Testis (tissue), 2 donors: ENCODE measurements at regions not wholly inside any gene's neighbourhood (a gene's known extent, or its start where the extent isn't known, plus 50 kb on each side); places are given as distances from the start of the nearest gene placed in this dataset.
"Not testable (repeated sequence)": the region's sequence is repeated elsewhere in the genome, so short reads cannot be mapped to it uniquely, and the experiment has no call there.

Experiments used
- DNase-seq: peaks from one replicate; pipeline ENCODE4 v3.0.0-alpha.2; 2019
- H3K27ac ChIP-seq, 2 donors: fragments of 200-600 bp; sonication (generic); one replicate each; pipeline ENCODE4 v1.5.1; 2019
- H3K27me3 ChIP-seq: fragments of 200-600 bp; sonication (generic); one replicate; pipeline ENCODE4 v1.5.1; 2019
- H3K36me3 ChIP-seq: fragments of 200-600 bp; sonication (generic); one replicate; pipeline ENCODE4 v1.5.1; 2017; ENCODE audit warnings: low read depth; ENCODE audit errors: missing control alignments
- H3K4me1 ChIP-seq: fragments of 200-600 bp; sonication (generic); one replicate; pipeline ENCODE4 v1.5.1; 2019
- H3K4me3 ChIP-seq, 2 donors: fragments of 200-600 bp; sonication (generic); one replicate each; pipeline ENCODE4 v1.5.1; 2017 to 2019
- H3K9me3 ChIP-seq: fragments of 200-600 bp; sonication (generic); one replicate; pipeline ENCODE4 v1.5.1; 2017
- POLR2A ChIP-seq: fragments of 450-650 bp; IDR thresholded peaks from one replicate; pipeline ENCODE4 v1.6.1; 2017; ENCODE audit warnings: antibody characterized with exemption, mild to moderate bottlenecking, moderate library complexity
- WGBS, 2 donors: methylation state at CpG; one replicate each; pipeline ENCODE4 v1.1.5; 2018; 5-methylcytosine and 5-hydroxymethylcytosine counted together
- intact Hi-C: fragments of 100-400 bp; cut with DNase I; formaldehyde crosslinking; loops from one replicate; pipeline ENCODE4 v1.15.1; 2023; ENCODE audit warnings: low total_unique reads
- TF ChIP-seq, protein P1 (sequence below), 3 experiments: fragments of 450-650 bp in 2 of 3; fragments of 200-600 bp in 1 of 3; sonication (generic) in 1 of 3; IDR thresholded peaks; one replicate each; pipeline ENCODE4 v1.5.1; 2016 to 2019; ENCODE audit warnings: antibody characterized with exemption in 3 of 3, mild to moderate bottlenecking in 2 of 3, moderate library complexity in 1 of 3

DNA sequence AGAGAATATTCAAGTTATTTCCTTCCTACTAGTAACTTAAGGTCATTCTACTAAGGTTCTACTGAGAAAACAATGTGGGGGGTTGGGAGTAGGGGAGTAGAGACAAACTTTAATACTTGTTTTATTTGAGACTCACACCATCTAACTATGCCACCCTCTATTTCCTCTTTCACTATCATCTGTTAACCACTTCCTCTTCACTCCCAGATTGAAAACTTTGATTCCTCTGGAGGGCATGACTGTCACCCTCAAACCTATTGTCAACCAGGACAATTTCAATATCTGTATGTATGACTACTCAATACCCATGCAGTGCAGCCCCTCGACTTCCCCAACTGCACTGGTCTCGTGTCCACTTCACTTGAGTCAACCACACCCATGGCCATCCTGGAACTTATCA is 165.6 kb upstream of the POGK start:
- no peaks in the 10 kb centered on the region for H3K9me3 ChIP-seq
- H3K4me1 ChIP-seq = no peaks in the 10 kb centered on the region
- TF ChIP-seq, protein P1, sequence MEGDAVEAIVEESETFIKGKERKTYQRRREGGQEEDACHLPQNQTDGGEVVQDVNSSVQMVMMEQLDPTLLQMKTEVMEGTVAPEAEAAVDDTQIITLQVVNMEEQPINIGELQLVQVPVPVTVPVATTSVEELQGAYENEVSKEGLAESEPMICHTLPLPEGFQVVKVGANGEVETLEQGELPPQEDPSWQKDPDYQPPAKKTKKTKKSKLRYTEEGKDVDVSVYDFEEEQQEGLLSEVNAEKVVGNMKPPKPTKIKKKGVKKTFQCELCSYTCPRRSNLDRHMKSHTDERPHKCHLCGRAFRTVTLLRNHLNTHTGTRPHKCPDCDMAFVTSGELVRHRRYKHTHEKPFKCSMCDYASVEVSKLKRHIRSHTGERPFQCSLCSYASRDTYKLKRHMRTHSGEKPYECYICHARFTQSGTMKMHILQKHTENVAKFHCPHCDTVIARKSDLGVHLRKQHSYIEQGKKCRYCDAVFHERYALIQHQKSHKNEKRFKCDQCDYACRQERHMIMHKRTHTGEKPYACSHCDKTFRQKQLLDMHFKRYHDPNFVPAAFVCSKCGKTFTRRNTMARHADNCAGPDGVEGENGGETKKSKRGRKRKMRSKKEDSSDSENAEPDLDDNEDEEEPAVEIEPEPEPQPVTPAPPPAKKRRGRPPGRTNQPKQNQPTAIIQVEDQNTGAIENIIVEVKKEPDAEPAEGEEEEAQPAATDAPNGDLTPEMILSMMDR (IDR thresholded peaks at IDR 0.05) = no peak
- TF ChIP-seq POLR2A = no peak
- no peaks in the 10 kb centered on the region for H3K27me3 ChIP-seq
- H3K27ac ChIP-seq = no peak overlapping the region
- H3K36me3 ChIP-seq = no peaks in the 10 kb centered on the region
- intact Hi-C loops = no loop called here
- no peak overlapping the region for H3K4me3 ChIP-seq
- 56 to 92% methylated on average over 2 of the region's 2 CpGs for WGBS, 2 donors
- DNase-seq = no peak

DNA sequence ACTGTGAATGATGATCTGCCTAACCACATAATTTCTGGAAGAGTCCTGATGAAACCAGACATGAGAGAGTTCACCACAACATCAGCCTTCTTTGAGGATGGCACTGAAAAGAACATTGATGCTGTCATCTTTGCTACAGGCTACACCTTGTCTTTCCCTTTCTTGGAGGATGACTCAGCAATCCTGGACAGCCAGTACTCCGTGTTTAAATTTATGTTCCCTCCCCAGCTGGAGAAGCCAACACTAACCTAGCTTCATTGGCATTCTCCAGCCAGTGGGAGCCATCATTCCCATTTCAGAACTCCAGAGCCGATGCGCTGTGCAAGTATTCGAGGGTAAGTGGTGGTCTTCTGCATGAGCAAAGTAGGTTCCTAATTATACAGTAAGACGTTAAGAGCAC is 164.1 kb upstream of the POGK start:
- Histone ChIP-seq H3K9me3 (no peaks in the 10 kb centered on the region), H3K4me3 (no peak overlapping the region), H3K27ac (no peak overlapping the region), H3K36me3 (no peaks in the 10 kb centered on the region), H3K27me3 (no peaks in the 10 kb centered on the region), H3K4me1 (no peaks in the 10 kb centered on the region)
- 75 to 80% methylated on average over 5 of the region's 5 CpGs for WGBS, 2 donors
- TF ChIP-seq, protein P1 (IDR thresholded peaks at IDR 0.05) = no peak
- no peak for TF ChIP-seq POLR2A
- intact Hi-C loops = no loop called here
- DNase-seq = no peak

DNA sequence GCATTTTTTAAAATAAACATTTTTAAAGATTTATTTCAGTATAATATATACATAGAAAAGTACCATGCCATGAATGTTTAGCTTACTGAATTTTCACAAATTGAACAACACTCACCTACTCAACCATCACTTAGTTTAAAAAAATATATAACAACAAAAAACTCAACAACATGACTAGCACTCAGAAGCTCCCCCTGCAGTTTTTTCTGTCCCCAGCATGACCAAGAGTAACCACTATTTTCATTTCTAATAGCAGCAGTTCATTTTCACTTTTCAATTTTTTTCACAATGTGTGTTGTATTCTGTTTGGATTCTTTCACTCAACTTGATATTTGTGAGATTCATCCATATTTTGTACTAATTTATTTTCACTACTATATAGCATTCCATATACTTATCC is 162.3 kb upstream of the POGK start:
- Histone ChIP-seq H3K4me3 (no peak overlapping the region), H3K9me3 (no peaks in the 10 kb centered on the region), H3K27ac (no peak overlapping the region), H3K27me3 (no peaks in the 10 kb centered on the region), H3K36me3 (no peaks in the 10 kb centered on the region), H3K4me1 (no peaks in the 10 kb centered on the region)
- TF ChIP-seq POLR2A = no peak
- TF ChIP-seq, protein P1 (IDR thresholded peaks at IDR 0.05) = no peak
- intact Hi-C loops = no loop called here
- no peak for DNase-seq

DNA sequence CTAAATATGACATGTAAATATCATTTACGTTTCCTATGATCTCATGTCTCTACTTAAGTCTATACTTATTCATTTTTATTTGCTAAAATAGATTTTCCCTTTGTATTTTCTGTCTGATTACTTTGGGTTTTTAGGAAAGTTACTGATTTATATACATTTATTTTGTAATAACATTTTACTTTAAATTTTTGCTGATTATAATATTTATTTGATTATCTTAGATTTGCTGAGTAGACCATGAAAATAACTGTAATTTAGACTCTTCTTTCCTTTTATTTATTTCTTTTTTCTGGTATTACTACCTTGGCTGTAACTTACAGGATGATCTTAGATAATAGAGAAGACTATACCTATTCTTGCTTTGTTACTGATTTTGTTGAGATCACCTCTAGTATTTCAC is 159.9 kb upstream of the POGK start:
- H3K4me1 ChIP-seq = no peaks in the 10 kb centered on the region
- WGBS, 2 donors = 90% methylated on average over 1 of the region's 1 CpG
- DNase-seq = no peak
- no peaks in the 10 kb centered on the region for H3K27me3 ChIP-seq
- TF ChIP-seq POLR2A = no peak
- TF ChIP-seq, protein P1 (IDR thresholded peaks at IDR 0.05) = no peak
- H3K36me3 ChIP-seq = no peaks in the 10 kb centered on the region
- intact Hi-C loops = no loop called here
- H3K4me3 ChIP-seq = no peak overlapping the region
- H3K27ac ChIP-seq = no peak overlapping the region
- no peaks in the 10 kb centered on the region for H3K9me3 ChIP-seq

GRCh38 chr1:166682588-166682987 is 156.7 kb upstream of the POGK start:
- Histone ChIP-seq H3K9me3 (no peaks in the 10 kb centered on the region), H3K27me3 (no peaks in the 10 kb centered on the region), H3K36me3 (no peaks in the 10 kb centered on the region), H3K4me3 (no peak overlapping the region), H3K4me1 (no peaks in the 10 kb centered on the region), H3K27ac (no peak overlapping the region)
- WGBS, 2 donors = 88 to 98% methylated on average over 1 of the region's 1 CpG
- DNase-seq = no peak
- TF ChIP-seq, protein P1 (IDR thresholded peaks at IDR 0.05) = no peak
- TF ChIP-seq POLR2A = no peak
- intact Hi-C loops = no loop called here

DNA sequence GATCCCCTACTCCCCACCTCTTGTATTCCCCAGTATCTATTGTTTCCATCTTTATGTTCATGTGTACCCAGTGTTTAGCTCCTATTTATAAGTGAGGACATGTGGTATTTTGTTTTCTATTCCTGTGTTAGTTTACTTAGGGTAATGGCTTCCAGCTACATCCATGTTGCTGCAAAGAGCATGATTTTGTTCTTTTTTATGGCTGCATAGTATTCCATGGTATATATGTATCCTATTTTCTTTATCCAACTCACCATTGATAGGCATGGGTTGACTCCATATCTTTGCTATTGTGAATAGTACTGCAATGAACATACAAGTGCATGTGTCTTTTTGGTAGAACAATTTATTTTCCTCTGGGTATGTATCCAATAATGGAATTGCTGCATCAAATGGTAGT is 154.6 kb upstream of the POGK start:
- H3K27me3 ChIP-seq, H3K4me1 ChIP-seq, H3K9me3 ChIP-seq, H3K36me3 ChIP-seq, intact Hi-C loops, H3K27ac ChIP-seq, DNase-seq, H3K4me3 ChIP-seq: not testable (repeated sequence)
